Activated CD8-positive, alpha-beta memory T cell treated with anti-CD3 and anti-CD28 coated beads, Interleukin-2, amount 50 U/mL, for 1 hour (primary cell): ENCODE measurements at regions not wholly inside any gene's neighbourhood (a gene's known extent, or its start where the extent isn't known, plus 50 kb on each side); places are given as distances from the start of the nearest gene placed in this dataset.

Experiments
- DNase-seq: peaks from one replicate; pipeline ENCODE4 v3.0.0-alpha.2; 2020; ENCODE audit errors: extremely low read depth

- no peak for DNase-seq
These were observed 749.6 kb upstream of the VRK2 start for GRCh38 chr2:57296795-57297517.

- no peak for DNase-seq
These were observed 732.9 kb upstream of the VRK2 start for GRCh38 chr2:57313678-57314077.

- DNase-seq = no peak
These were observed 731.9 kb upstream of the VRK2 start for GRCh38 chr2:57314682-57315081.

- no peak for DNase-seq
These were observed 716.2 kb upstream of the VRK2 start for GRCh38 chr2:57330447-57330846.

- DNase-seq = no peak
These were observed 713.4 kb upstream of the VRK2 start for GRCh38 chr2:57333221-57333620.

GRCh38 chr2:57343391-57344006 lies 703.1 kb upstream of the VRK2 start:
- no peak for DNase-seq

- DNase-seq = no peak
These were observed 678.4 kb upstream of the VRK2 start for GRCh38 chr2:57368190-57368589.

GRCh38 chr2:57370882-57371585 lies 675.6 kb upstream of the VRK2 start:
- DNase-seq = no peak

- no peak for DNase-seq
These were observed 674.2 kb upstream of the VRK2 start for GRCh38 chr2:57372237-57372984.

GRCh38 chr2:57373530-57373929 lies 673.1 kb upstream of the VRK2 start:
- no peak for DNase-seq

GRCh38 chr2:57376985-57377384 lies 669.6 kb upstream of the VRK2 start:
- DNase-seq = no peak

GRCh38 chr2:57386305-57386704 lies 660.3 kb upstream of the VRK2 start:
- no peak for DNase-seq

- DNase-seq = no peak
These were observed 650.1 kb upstream of the VRK2 start for GRCh38 chr2:57396355-57397098.

- no peak for DNase-seq
These were observed 648.9 kb upstream of the VRK2 start for GRCh38 chr2:57397550-57398360.

- DNase-seq = no peak
These were observed 647.5 kb upstream of the VRK2 start for GRCh38 chr2:57399057-57399456.

GRCh38 chr2:57402096-57402495 lies 644.5 kb upstream of the VRK2 start:
- DNase-seq = no peak

- DNase-seq = no peak
These were observed 643.9 kb upstream of the VRK2 start for GRCh38 chr2:57402755-57403154.

GRCh38 chr2:57407772-57408201 lies 638.8 kb upstream of the VRK2 start:
- DNase-seq = no peak

GRCh38 chr2:57408587-57408986 lies 638.0 kb upstream of the VRK2 start:
- no peak for DNase-seq

GRCh38 chr2:57417007-57417406 lies 629.6 kb upstream of the VRK2 start:
- no peak for DNase-seq
